NCI-H2196 treated with DMSO at 0.1 percent for 48 hours (cell line): ENCODE measurements at regions not wholly inside any gene's neighbourhood (a gene's known extent, or its start where the extent isn't known, plus 50 kb on each side); places are given as distances from the start of the nearest gene placed in this dataset.
"Not testable (repeated sequence)": the region's sequence is repeated elsewhere in the genome, so short reads cannot be mapped to it uniquely, and the experiment has no call there.

Experiments
- DNase-seq: peaks from one replicate; lab custom pipeline; 2025; ENCODE audit not compliant: unreplicated experiment; lab: John Stamatoyannopoulos, UW

- no peak for DNase-seq
These were observed 137.9 kb upstream of the PARD3B start for GRCh38 chr2:204407204-204408014.

DNA sequence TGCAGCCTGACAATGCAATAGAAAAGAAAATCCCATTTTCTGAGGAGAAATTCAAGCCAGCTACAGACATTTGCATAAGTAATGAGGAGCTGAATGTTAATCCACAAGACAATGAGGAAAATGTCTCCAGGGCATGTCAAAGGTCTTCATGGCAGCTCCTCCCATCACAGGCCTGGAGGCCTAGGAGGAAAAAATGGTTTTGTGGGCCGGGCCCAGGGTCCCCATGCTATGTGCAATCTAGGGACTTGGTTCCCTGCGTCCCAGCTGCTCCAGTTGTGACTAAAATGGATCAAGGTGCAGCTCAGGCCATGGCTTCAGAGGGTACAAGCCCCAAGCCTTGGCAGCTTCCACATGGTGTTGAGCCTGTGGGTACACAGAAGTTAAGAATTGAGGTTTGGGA lies 132.5 kb upstream of the PARD3B start:
- DNase-seq: not testable (repeated sequence)

GRCh38 chr2:204415406-204416181 lies 129.7 kb upstream of the PARD3B start:
- no peak for DNase-seq

DNA sequence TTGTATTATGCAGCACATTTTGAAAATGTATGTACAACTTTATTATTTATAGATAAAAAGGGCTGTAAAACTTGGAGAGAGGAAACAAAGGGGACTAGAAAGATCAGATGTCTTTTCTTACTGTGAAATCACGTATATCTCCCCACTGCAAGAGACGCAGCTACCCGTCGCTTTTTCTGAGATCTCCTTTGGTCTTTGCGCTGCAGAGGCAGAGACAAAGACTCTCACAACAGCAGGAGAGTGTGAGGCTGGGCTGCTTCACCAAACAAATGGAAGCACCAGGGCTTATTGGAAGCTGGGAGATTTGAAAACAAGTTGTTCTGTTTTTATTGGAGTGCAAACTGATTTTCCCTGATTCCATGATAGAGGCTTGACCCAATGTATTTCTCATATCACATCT lies 129.0 kb upstream of the PARD3B start:
- no peak for DNase-seq

GRCh38 chr2:204425821-204426220 lies 119.5 kb upstream of the PARD3B start:
- DNase-seq: no peak

- no peak for DNase-seq
These were observed 116.6 kb upstream of the PARD3B start for GRCh38 chr2:204428675-204429074.

GRCh38 chr2:204431529-204431928 lies 113.7 kb upstream of the PARD3B start:
- no peak for DNase-seq

GRCh38 chr2:204432196-204432595 lies 113.1 kb upstream of the PARD3B start:
- no peak for DNase-seq

DNA sequence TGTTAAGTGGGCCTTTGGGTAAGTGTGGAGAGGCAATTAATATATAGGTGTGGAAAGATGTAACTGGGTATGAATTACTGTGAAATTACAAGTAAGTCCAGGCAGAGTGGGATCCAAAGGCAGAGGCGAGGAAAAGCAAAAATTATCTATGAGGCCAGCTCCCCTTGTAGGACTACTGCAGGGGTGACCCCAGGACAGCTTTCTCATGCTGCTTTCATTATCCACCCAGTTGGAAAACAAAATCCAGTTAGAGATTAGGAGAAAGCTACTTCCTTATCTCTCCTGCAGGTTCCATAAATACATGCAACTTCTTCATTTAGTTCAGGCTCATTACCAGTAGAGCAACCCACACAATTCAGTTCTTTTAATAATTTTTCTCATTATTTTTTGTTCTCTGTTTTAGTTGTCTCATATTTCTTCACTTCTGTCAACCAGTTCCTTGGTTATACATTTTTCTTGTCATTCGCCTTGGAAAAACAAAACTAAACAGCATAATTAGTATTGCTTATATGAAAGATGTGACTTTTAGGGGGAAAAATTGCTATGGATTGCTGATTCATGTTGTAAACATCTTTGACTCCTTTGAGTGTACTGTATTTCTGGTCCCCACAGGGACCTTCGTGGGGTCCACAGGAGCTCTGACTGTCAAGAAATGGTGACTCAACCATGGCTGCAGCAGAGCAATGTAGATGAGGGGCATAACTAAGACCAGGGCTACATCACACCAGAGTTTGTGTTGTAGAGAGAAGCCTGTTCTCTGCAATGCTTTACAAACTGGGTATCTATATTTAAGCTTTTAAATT lies 110.4 kb upstream of the PARD3B start:
- DNase-seq: no peak

DNA sequence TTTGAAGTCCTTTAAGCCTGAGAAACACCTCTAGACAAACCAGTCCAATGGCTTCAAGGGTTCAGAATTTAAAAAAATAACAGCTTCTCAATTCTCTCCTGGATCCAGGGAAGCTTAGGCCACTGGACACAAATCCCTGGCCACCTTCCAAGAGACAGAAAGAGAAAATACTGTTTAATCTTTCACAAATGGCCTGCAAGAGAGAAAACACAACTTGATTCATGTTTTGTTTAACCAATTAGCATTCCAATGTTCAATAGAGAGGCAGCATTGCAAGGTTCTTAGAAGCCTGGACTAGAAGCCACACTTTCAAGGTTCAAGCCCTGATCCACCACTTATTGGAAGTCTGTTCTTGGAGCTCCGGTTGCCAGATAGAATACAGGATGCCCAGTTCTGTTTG lies 109.0 kb upstream of the PARD3B start:
- no peak for DNase-seq

GRCh38 chr2:204437408-204437807 lies 107.9 kb upstream of the PARD3B start:
- no peak for DNase-seq

DNA sequence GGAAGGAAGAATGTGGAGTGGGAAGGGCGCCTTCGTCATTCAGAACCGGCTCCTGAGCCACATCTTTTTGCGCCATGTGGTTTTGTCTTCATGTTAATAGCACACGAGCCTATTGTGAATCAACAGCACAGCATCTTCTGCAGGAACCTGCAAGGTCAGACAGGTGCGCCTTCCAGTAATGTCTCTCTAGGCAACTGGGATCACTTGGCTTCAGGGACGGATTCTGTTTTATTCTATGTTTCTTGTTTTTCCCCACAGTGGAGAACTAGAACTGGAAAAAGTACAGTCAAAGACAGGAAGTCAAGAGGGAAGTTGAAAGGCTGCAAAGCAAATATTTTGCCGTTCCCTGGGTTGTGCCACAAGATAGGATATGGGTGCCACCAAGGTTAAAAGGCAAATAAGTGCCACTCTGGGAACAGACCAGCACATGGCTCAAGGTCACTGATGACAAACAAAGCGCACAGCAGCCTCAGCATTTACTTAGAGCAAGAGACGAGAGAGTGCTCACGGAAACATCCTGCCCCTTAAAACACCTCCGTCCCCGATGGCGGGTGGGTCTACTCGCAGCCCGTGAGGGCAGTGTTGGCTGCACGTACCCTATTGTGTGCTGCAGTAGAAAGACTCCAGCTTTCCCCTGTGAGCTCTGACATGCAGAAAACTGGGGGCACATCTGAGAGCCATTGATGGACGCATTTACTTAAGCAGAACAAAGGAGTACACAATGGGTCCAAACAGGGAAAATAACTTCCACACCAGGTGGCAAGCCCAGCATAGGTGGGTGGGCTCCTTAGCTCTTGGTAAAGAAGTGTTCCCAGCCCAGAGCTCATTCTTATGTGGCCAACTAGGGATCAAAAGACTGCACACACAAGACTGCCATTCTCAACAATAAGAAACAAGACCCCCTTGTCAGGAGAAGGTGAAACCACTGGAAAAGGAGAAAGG lies 107.2 kb upstream of the PARD3B start:
- DNase-seq: no peak

GRCh38 chr2:204441316-204441715 lies 104.0 kb upstream of the PARD3B start:
- DNase-seq: no peak

GRCh38 chr2:204445149-204445548 lies 100.1 kb upstream of the PARD3B start:
- DNase-seq: no peak

DNA sequence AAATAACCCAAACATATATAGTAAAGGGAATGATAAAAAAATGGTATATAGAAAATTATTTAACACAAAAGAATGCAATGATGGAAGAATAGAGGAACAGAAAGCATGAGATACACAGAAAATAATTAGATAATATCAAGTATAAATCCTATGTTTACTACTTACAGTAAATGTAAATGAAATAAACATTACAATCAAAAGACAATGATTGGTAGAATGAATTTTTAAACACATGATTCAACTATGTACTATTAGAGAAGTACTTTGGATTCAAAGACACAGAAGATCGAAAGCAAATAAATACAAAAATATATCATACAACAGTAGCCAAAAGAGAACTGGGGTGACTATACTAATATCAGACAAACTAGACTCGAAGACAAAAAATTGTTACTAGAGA lies 97.6 kb upstream of the PARD3B start:
- DNase-seq: no peak

- no peak for DNase-seq
These were observed 95.3 kb upstream of the PARD3B start for GRCh38 chr2:204449977-204450376.

DNA sequence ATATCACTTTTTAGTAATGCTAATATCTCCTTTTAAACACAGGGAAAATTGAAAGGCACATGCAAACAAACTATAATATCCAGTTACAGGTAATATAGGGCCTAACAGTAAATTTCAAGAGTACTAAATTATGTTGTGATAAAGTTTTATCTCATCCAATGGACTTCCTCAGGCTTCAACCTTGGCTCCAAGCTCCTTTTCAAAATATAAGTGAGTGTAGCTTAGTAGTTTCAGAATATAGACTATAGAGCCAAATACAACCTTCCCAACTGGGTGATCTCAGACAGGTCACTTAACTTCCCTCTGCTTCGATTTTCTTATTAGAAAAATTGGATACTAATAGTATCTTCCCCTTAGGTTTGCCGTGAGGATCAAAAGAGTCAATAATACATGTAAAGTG lies 93.5 kb upstream of the PARD3B start:
- no peak for DNase-seq

GRCh38 chr2:204452464-204453023 lies 92.7 kb upstream of the PARD3B start:
- no peak for DNase-seq

- DNase-seq: no peak
These were observed 91.5 kb upstream of the PARD3B start for GRCh38 chr2:204453730-204454167.
